Nephron (organoid): ENCODE measurements at regions not wholly inside any gene's neighbourhood (a gene's known extent, or its start where the extent isn't known, plus 50 kb on each side); places are given as distances from the start of the nearest gene placed in this dataset.

Experiments
- H3K27ac Mint-ChIP-seq, 3 experiments: 2 replicates each; pipeline ENCODE4 v1.8.0; 2020; ENCODE audit warnings: mixed read lengths in 3 of 3, mild to moderate bottlenecking in 2 of 3, moderate library complexity in 1 of 3
- H3K27me3 Mint-ChIP-seq: 2 replicates; pipeline ENCODE4 v1.8.0; 2021; ENCODE audit warnings: low read depth, mild to moderate bottlenecking, moderate library complexity, mixed read lengths
- H3K36me3 Mint-ChIP-seq: 2 replicates; pipeline ENCODE4 v1.8.0; 2020; ENCODE audit warnings: low read depth, mixed read lengths
- H3K4me1 Mint-ChIP-seq: 2 replicates; pipeline ENCODE4 v1.8.0; 2020; ENCODE audit warnings: mixed read lengths
- H3K4me3 Mint-ChIP-seq, 3 experiments: 2 replicates each; pipeline ENCODE4 v1.8.0; 2020; ENCODE audit warnings: mild to moderate bottlenecking in 3 of 3, mixed read lengths in 3 of 3, moderate library complexity in 2 of 3
- H3K9me3 Mint-ChIP-seq: 2 replicates; pipeline ENCODE4 v1.8.0; 2020; ENCODE audit warnings: mixed read lengths
- TF ChIP-seq, protein P1 (sequence below), 3 experiments: fragments of 200-600 bp; sonication (generic); IDR thresholded peaks; one replicate each; pipeline ENCODE4 v1.5.0; 2021; ENCODE audit warnings: antibody characterized with exemption in 3 of 3; ENCODE audit not compliant: unreplicated experiment in 3 of 3

GRCh38 chr18:78849046-78849445 is 130.6 kb upstream of the SALL3 start:
- Mint-ChIP-seq H3K27ac (no peak overlapping the region), H3K4me3 (no peak overlapping the region), H3K9me3 (peaks cover 31% of the 10 kb centered on the region), H3K27me3 (peaks cover 7% of the 10 kb centered on the region), H3K36me3 (peaks cover 4% of the 10 kb centered on the region), H3K4me1 (no peaks in the 10 kb centered on the region)
- TF ChIP-seq, protein P1, sequence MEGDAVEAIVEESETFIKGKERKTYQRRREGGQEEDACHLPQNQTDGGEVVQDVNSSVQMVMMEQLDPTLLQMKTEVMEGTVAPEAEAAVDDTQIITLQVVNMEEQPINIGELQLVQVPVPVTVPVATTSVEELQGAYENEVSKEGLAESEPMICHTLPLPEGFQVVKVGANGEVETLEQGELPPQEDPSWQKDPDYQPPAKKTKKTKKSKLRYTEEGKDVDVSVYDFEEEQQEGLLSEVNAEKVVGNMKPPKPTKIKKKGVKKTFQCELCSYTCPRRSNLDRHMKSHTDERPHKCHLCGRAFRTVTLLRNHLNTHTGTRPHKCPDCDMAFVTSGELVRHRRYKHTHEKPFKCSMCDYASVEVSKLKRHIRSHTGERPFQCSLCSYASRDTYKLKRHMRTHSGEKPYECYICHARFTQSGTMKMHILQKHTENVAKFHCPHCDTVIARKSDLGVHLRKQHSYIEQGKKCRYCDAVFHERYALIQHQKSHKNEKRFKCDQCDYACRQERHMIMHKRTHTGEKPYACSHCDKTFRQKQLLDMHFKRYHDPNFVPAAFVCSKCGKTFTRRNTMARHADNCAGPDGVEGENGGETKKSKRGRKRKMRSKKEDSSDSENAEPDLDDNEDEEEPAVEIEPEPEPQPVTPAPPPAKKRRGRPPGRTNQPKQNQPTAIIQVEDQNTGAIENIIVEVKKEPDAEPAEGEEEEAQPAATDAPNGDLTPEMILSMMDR (IDR thresholded peaks at IDR 0.05; ENCODE audit: unreplicated experiment in 3 of 3) = no peak

GRCh38 chr18:78849458-78849857 is 130.2 kb upstream of the SALL3 start:
- Mint-ChIP-seq H3K27me3 (peaks cover 7% of the 10 kb centered on the region), H3K9me3 (peaks cover 31% of the 10 kb centered on the region), H3K4me1 (no peaks in the 10 kb centered on the region), H3K27ac (no peak overlapping the region), H3K36me3 (peaks cover 4% of the 10 kb centered on the region), H3K4me3 (no peak overlapping the region)
- TF ChIP-seq, protein P1 (IDR thresholded peaks at IDR 0.05; ENCODE audit: unreplicated experiment in 3 of 3) = no peak

DNA sequence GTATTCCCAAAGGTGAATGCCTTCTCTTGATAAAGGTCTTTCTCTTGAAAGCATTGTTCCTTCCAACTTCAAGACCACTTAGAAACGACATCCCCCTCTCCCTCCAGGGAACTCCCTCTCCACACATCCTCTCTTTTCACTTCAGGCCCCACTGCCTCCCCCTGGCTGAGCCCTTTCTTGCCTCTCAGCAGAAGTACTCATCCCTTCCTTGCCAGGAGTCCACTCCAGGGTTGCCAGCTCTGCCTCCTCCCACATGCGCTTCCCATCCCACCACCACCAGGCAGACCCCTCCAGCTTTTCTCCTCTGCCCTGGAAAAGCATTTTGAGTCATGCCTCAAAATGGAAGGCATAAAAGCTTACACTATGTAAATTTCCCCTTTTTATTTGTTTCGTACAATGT is 126.3 kb upstream of the SALL3 start:
- Mint-ChIP-seq H3K36me3 (peaks cover 4% of the 10 kb centered on the region), H3K4me3 (no peak overlapping the region), H3K27ac (no peak overlapping the region), H3K9me3 (peaks cover 17% of the 10 kb centered on the region), H3K27me3 (peaks cover 11% of the 10 kb centered on the region), H3K4me1 (no peaks in the 10 kb centered on the region)
- TF ChIP-seq, protein P1 (IDR thresholded peaks at IDR 0.05; ENCODE audit: unreplicated experiment in 3 of 3) = no peak

- Mint-ChIP-seq H3K4me3 (no peak overlapping the region), H3K27ac (no peak overlapping the region), H3K27me3 (peaks cover 21% of the 10 kb centered on the region), H3K9me3 (peaks cover 7% of the 10 kb centered on the region), H3K4me1 (no peaks in the 10 kb centered on the region), H3K36me3 (peaks cover 4% of the 10 kb centered on the region)
- TF ChIP-seq, protein P1 (IDR thresholded peaks at IDR 0.05; ENCODE audit: unreplicated experiment in 3 of 3) = no peak
Observed at GRCh38 chr18:78855188-78855587, 124.4 kb upstream of the SALL3 start.

GRCh38 chr18:78856569-78857313 is 122.9 kb upstream of the SALL3 start:
- Mint-ChIP-seq H3K27me3 (peaks cover 30% of the 10 kb centered on the region), H3K4me1 (no peaks in the 10 kb centered on the region), H3K4me3 (no peak overlapping the region), H3K36me3 (peaks cover 4% of the 10 kb centered on the region), H3K27ac (no peak overlapping the region), H3K9me3 (peaks cover 3% of the 10 kb centered on the region)
- TF ChIP-seq, protein P1 (IDR thresholded peaks at IDR 0.05; ENCODE audit: unreplicated experiment in 3 of 3) = no peak
